ENCODE measurements at regions not wholly inside any gene's neighbourhood (a gene's known extent, or its start where the extent isn't known, plus 50 kb on each side); places are given as distances from the start of the nearest gene placed in this dataset.

- no peak overlapping the region for H2AFZ ChIP-seq
- H3F3A ChIP-seq (ENCODE audit: insufficient read depth): no peaks in the 10 kb centered on the region
- H3K4me3 ChIP-seq: no peak overlapping the region
- no peaks in the 10 kb centered on the region for H3K9me3 ChIP-seq (ENCODE audit: low read depth)
- no peak for DNase-seq
- no peaks in the 10 kb centered on the region for H4K20me1 ChIP-seq (ENCODE audit: insufficient read depth)
- H3K27ac ChIP-seq: no peak overlapping the region
- TF ChIP-seq EZH2phosphoT487 (IDR thresholded peaks at IDR 0.05; ENCODE audit: insufficient read depth, low read depth) (no peak), EZH2 (IDR thresholded peaks at IDR 0.05; ENCODE audit: insufficient read depth, poor library complexity, severe bottlenecking) (no peak)
- no peaks in the 10 kb centered on the region for H3K36me3 ChIP-seq (ENCODE audit: low read depth)
- in situ Hi-C loops (cut with MboI): no loop called here
- no peaks in the 10 kb centered on the region for H3K4me1 ChIP-seq (ENCODE audit: insufficient read depth)
- H3K9me2 ChIP-seq (ENCODE audit: insufficient read depth): no peaks in the 10 kb centered on the region
- H3K79me2 ChIP-seq (ENCODE audit: insufficient read depth): no peaks in the 10 kb centered on the region
- H3K27me3 ChIP-seq (replicated peaks; ENCODE audit: insufficient read depth): no peaks in the 10 kb centered on the region
- no peak overlapping the region for H3K9ac ChIP-seq
- 28 to 29% methylated on average over 2 of the region's 2 CpGs for WGBS, 2 experiments (ENCODE audit: low coverage in 1 of 2, low lambda C conversion rate in 2 of 2, missing lambda C conversion rate in 2 of 2)
- H3K4me2 ChIP-seq (ENCODE audit: unreplicated experiment): no peak overlapping the region
Measured at GRCh38 chr1:188382851-188383250, 1554.1 kb downstream of the PLA2G4A start.

GRCh38 chr1:188386161-188386560 is 1557.4 kb downstream of the PLA2G4A start:
- Histone ChIP-seq H2AFZ (no peak overlapping the region), H3K27me3 (replicated peaks; ENCODE audit: insufficient read depth) (no peaks in the 10 kb centered on the region), H4K20me1 (ENCODE audit: insufficient read depth) (no peaks in the 10 kb centered on the region), H3K36me3 (ENCODE audit: low read depth) (no peaks in the 10 kb centered on the region), H3K4me2 (ENCODE audit: unreplicated experiment) (no peak overlapping the region), H3K4me1 (ENCODE audit: insufficient read depth) (no peaks in the 10 kb centered on the region), H3K27ac (no peak overlapping the region), H3K4me3 (no peak overlapping the region), H3K9ac (no peak overlapping the region), H3K79me2 (ENCODE audit: insufficient read depth) (no peaks in the 10 kb centered on the region), H3K9me2 (ENCODE audit: insufficient read depth) (no peaks in the 10 kb centered on the region), H3K9me3 (ENCODE audit: low read depth) (no peaks in the 10 kb centered on the region), H3F3A (ENCODE audit: insufficient read depth) (no peaks in the 10 kb centered on the region)
- in situ Hi-C loops (cut with MboI): no loop called here
- 9 to 12% methylated on average over 5 of the region's 5 CpGs for WGBS, 2 experiments (ENCODE audit: low coverage in 1 of 2, low lambda C conversion rate in 2 of 2, missing lambda C conversion rate in 2 of 2)
- no peak for TF ChIP-seq EZH2phosphoT487 (IDR thresholded peaks at IDR 0.05; ENCODE audit: insufficient read depth, low read depth)
- TF ChIP-seq EZH2 (IDR thresholded peaks at IDR 0.05; ENCODE audit: insufficient read depth, poor library complexity, severe bottlenecking): no peak
- no peak for DNase-seq

GRCh38 chr1:188386666-188387065 is 1557.9 kb downstream of the PLA2G4A start:
- Histone ChIP-seq H3K27me3 (replicated peaks; ENCODE audit: insufficient read depth) (no peaks in the 10 kb centered on the region), H3K4me2 (ENCODE audit: unreplicated experiment) (no peak overlapping the region), H2AFZ (no peak overlapping the region), H3K36me3 (ENCODE audit: low read depth) (no peaks in the 10 kb centered on the region), H3K27ac (no peak overlapping the region), H3K9me2 (ENCODE audit: insufficient read depth) (no peaks in the 10 kb centered on the region), H3K4me3 (no peak overlapping the region), H3K4me1 (ENCODE audit: insufficient read depth) (no peaks in the 10 kb centered on the region), H3F3A (ENCODE audit: insufficient read depth) (no peaks in the 10 kb centered on the region), H3K9me3 (ENCODE audit: low read depth) (no peaks in the 10 kb centered on the region), H3K79me2 (ENCODE audit: insufficient read depth) (no peaks in the 10 kb centered on the region), H3K9ac (no peak overlapping the region), H4K20me1 (ENCODE audit: insufficient read depth) (no peaks in the 10 kb centered on the region)
- in situ Hi-C loops (cut with MboI): no loop called here
- no peak for DNase-seq
- 7 to 12% methylated on average over 3 of the region's 3 CpGs for WGBS, 2 experiments (ENCODE audit: low coverage in 1 of 2, low lambda C conversion rate in 2 of 2, missing lambda C conversion rate in 2 of 2)
- TF ChIP-seq EZH2 (IDR thresholded peaks at IDR 0.05; ENCODE audit: insufficient read depth, poor library complexity, severe bottlenecking): no peak
- TF ChIP-seq EZH2phosphoT487 (IDR thresholded peaks at IDR 0.05; ENCODE audit: insufficient read depth, low read depth): no peak

- H3F3A ChIP-seq (ENCODE audit: insufficient read depth): no peaks in the 10 kb centered on the region
- no peak overlapping the region for H3K4me3 ChIP-seq
- no peak overlapping the region for H3K9ac ChIP-seq
- no peaks in the 10 kb centered on the region for H4K20me1 ChIP-seq (ENCODE audit: insufficient read depth)
- TF ChIP-seq EZH2phosphoT487 (IDR thresholded peaks at IDR 0.05; ENCODE audit: insufficient read depth, low read depth) (no peak), EZH2 (IDR thresholded peaks at IDR 0.05; ENCODE audit: insufficient read depth, poor library complexity, severe bottlenecking) (no peak)
- no peak overlapping the region for H2AFZ ChIP-seq
- H3K36me3 ChIP-seq (ENCODE audit: low read depth): no peaks in the 10 kb centered on the region
- H3K9me2 ChIP-seq (ENCODE audit: insufficient read depth): no peaks in the 10 kb centered on the region
- WGBS, 2 experiments (ENCODE audit: low coverage in 1 of 2, low lambda C conversion rate in 2 of 2, missing lambda C conversion rate in 2 of 2): 13 to 26% methylated on average over 1 of the region's 1 CpG
- no peaks in the 10 kb centered on the region for H3K79me2 ChIP-seq (ENCODE audit: insufficient read depth)
- no peaks in the 10 kb centered on the region for H3K27me3 ChIP-seq (replicated peaks; ENCODE audit: insufficient read depth)
- H3K9me3 ChIP-seq (ENCODE audit: low read depth): no peaks in the 10 kb centered on the region
- H3K4me2 ChIP-seq (ENCODE audit: unreplicated experiment): no peak overlapping the region
- no peaks in the 10 kb centered on the region for H3K4me1 ChIP-seq (ENCODE audit: insufficient read depth)
- in situ Hi-C loops (cut with MboI): no loop called here
- DNase-seq: no peak
- H3K27ac ChIP-seq: no peak overlapping the region
Measured at GRCh38 chr1:188394677-188395076, 1565.9 kb downstream of the PLA2G4A start.

GRCh38 chr1:188397521-188397920 is 1568.8 kb downstream of the PLA2G4A start:
- DNase-seq: no peak
- 27 to 29% methylated on average over 2 of the region's 2 CpGs for WGBS, 2 experiments (ENCODE audit: low coverage in 1 of 2, low lambda C conversion rate in 2 of 2, missing lambda C conversion rate in 2 of 2)
- Histone ChIP-seq H3K79me2 (ENCODE audit: insufficient read depth) (no peaks in the 10 kb centered on the region), H3K27me3 (replicated peaks; ENCODE audit: insufficient read depth) (no peaks in the 10 kb centered on the region), H3K4me3 (no peak overlapping the region), H3K27ac (no peak overlapping the region), H4K20me1 (ENCODE audit: insufficient read depth) (no peaks in the 10 kb centered on the region), H2AFZ (no peak overlapping the region), H3K4me1 (ENCODE audit: insufficient read depth) (no peaks in the 10 kb centered on the region), H3K36me3 (ENCODE audit: low read depth) (no peaks in the 10 kb centered on the region), H3K9me2 (ENCODE audit: insufficient read depth) (no peaks in the 10 kb centered on the region), H3F3A (ENCODE audit: insufficient read depth) (no peaks in the 10 kb centered on the region), H3K9ac (no peak overlapping the region), H3K9me3 (ENCODE audit: low read depth) (peaks cover 3% of the 10 kb centered on the region), H3K4me2 (ENCODE audit: unreplicated experiment) (no peak overlapping the region)
- TF ChIP-seq EZH2phosphoT487 (IDR thresholded peaks at IDR 0.05; ENCODE audit: insufficient read depth, low read depth): no peak
- no peak for TF ChIP-seq EZH2 (IDR thresholded peaks at IDR 0.05; ENCODE audit: insufficient read depth, poor library complexity, severe bottlenecking)
- in situ Hi-C loops (cut with MboI): no loop called here
